ENCODE measurements at regions not wholly inside any gene's neighbourhood (a gene's known extent, or its start where the extent isn't known, plus 50 kb on each side); places are given as distances from the start of the nearest gene placed in this dataset.
"Not testable (repeated sequence)": the region's sequence is repeated elsewhere in the genome, so short reads cannot be mapped to it uniquely, and the experiment has no call there.

GRCh38 chr13:73544175-73544574 lies 485.4 kb downstream of the KLF5 start:
- no peaks in the 10 kb centered on the region for H3K4me1 Mint-ChIP-seq (ENCODE audit: low read depth)
- POLR2A ChIA-PET = no interaction called here
- H3K27me3 Mint-ChIP-seq (ENCODE audit: low read depth) = no peaks in the 10 kb centered on the region
- H3K9me3 Mint-ChIP-seq (ENCODE audit: insufficient read depth) = no peaks in the 10 kb centered on the region
- no peak overlapping the region for H3K4me3 Mint-ChIP-seq
- no peak for ATAC-seq
- no peaks in the 10 kb centered on the region for H3K36me3 Mint-ChIP-seq (ENCODE audit: low read depth)
- DNase-seq = no peak
- CTCF ChIA-PET = no interaction called here
- no peak overlapping the region for H3K27ac Mint-ChIP-seq

- no peaks in the 10 kb centered on the region for H3K4me1 Mint-ChIP-seq (ENCODE audit: low read depth)
- POLR2A ChIA-PET = no interaction called here
- no peaks in the 10 kb centered on the region for H3K9me3 Mint-ChIP-seq (ENCODE audit: insufficient read depth)
- H3K36me3 Mint-ChIP-seq (ENCODE audit: low read depth) = no peaks in the 10 kb centered on the region
- no peak overlapping the region for H3K4me3 Mint-ChIP-seq
- CTCF ChIA-PET = no interaction called here
- ATAC-seq (no peak), DNase-seq (no peak)
- no peaks in the 10 kb centered on the region for H3K27me3 Mint-ChIP-seq (ENCODE audit: low read depth)
- H3K27ac Mint-ChIP-seq = no peak overlapping the region
Observed at GRCh38 chr13:73542446-73542845, 483.6 kb downstream of the KLF5 start.

GRCh38 chr13:73536865-73537264 lies 478.1 kb downstream of the KLF5 start:
- no peaks in the 10 kb centered on the region for H3K36me3 Mint-ChIP-seq (ENCODE audit: low read depth)

GRCh38 chr13:73535341-73535740 lies 476.5 kb downstream of the KLF5 start:
- no peaks in the 10 kb centered on the region for H3K4me1 Mint-ChIP-seq (ENCODE audit: low read depth)
- ATAC-seq = no peak

More at GRCh38 chr13:73536865-73537264, 478.1 kb downstream of the KLF5 start:
- ChIA-PET POLR2A (no interaction called here), CTCF (no interaction called here)
- peaks cover 4% of the 10 kb centered on the region for H3K27me3 Mint-ChIP-seq (ENCODE audit: low read depth)
- ATAC-seq (no peak), DNase-seq (no peak)
- H3K4me3 Mint-ChIP-seq = no peak overlapping the region
- H3K9me3 Mint-ChIP-seq (ENCODE audit: insufficient read depth) = no peaks in the 10 kb centered on the region
- H3K27ac Mint-ChIP-seq = no peak overlapping the region
- no peaks in the 10 kb centered on the region for H3K4me1 Mint-ChIP-seq (ENCODE audit: low read depth)

GRCh38 chr13:73532987-73533510 lies 474.2 kb downstream of the KLF5 start:
- DNase-seq (no peak), ATAC-seq (no peak)
- Mint-ChIP-seq H3K27ac (no peak overlapping the region), H3K4me1 (ENCODE audit: low read depth) (no peaks in the 10 kb centered on the region), H3K4me3 (no peak overlapping the region), H3K27me3 (ENCODE audit: low read depth) (peaks cover 4% of the 10 kb centered on the region), H3K9me3 (ENCODE audit: insufficient read depth) (no peaks in the 10 kb centered on the region), H3K36me3 (ENCODE audit: low read depth) (no peaks in the 10 kb centered on the region)
- ChIA-PET POLR2A (no interaction called here), CTCF (no interaction called here)

More at GRCh38 chr13:73535341-73535740, 476.5 kb downstream of the KLF5 start:
- ChIA-PET CTCF (no interaction called here), POLR2A (no interaction called here)
- DNase-seq = no peak
- Mint-ChIP-seq H3K36me3 (ENCODE audit: low read depth) (no peaks in the 10 kb centered on the region), H3K4me3 (no peak overlapping the region), H3K9me3 (ENCODE audit: insufficient read depth) (no peaks in the 10 kb centered on the region), H3K27ac (no peak overlapping the region), H3K27me3 (ENCODE audit: low read depth) (peaks cover 4% of the 10 kb centered on the region)

GRCh38 chr13:73532582-73532981 lies 473.8 kb downstream of the KLF5 start:
- ChIA-PET CTCF (no interaction called here), POLR2A (no interaction called here)
- Mint-ChIP-seq H3K27ac (no peak overlapping the region), H3K36me3 (ENCODE audit: low read depth) (no peaks in the 10 kb centered on the region), H3K9me3 (ENCODE audit: insufficient read depth) (no peaks in the 10 kb centered on the region), H3K4me3 (no peak overlapping the region), H3K27me3 (ENCODE audit: low read depth) (peaks cover 4% of the 10 kb centered on the region), H3K4me1 (ENCODE audit: low read depth) (no peaks in the 10 kb centered on the region)
- ATAC-seq (no peak), DNase-seq (no peak)

- no peak for ATAC-seq
- no peaks in the 10 kb centered on the region for H3K36me3 Mint-ChIP-seq (ENCODE audit: low read depth)
- no peaks in the 10 kb centered on the region for H3K4me1 Mint-ChIP-seq (ENCODE audit: low read depth)
Observed at GRCh38 chr13:73531014-73531413, 472.2 kb downstream of the KLF5 start.

GRCh38 chr13:73522937-73523336 lies 464.1 kb downstream of the KLF5 start:
- Mint-ChIP-seq H3K9me3 (ENCODE audit: insufficient read depth) (no peaks in the 10 kb centered on the region), H3K27me3 (ENCODE audit: low read depth) (no peaks in the 10 kb centered on the region), H3K27ac (no peak overlapping the region), H3K4me3 (no peak overlapping the region), H3K4me1 (ENCODE audit: low read depth) (peaks cover 20% of the 10 kb centered on the region), H3K36me3 (ENCODE audit: low read depth) (no peaks in the 10 kb centered on the region)
- ATAC-seq (no peak), DNase-seq (no peak)
- ChIA-PET POLR2A (no interaction called here), CTCF (no interaction called here)

More at GRCh38 chr13:73531014-73531413, 472.2 kb downstream of the KLF5 start:
- ChIA-PET CTCF (no interaction called here), POLR2A (no interaction called here)
- H3K9me3 Mint-ChIP-seq (ENCODE audit: insufficient read depth) = no peaks in the 10 kb centered on the region
- DNase-seq = no peak
- no peak overlapping the region for H3K27ac Mint-ChIP-seq
- no peak overlapping the region for H3K4me3 Mint-ChIP-seq
- no peaks in the 10 kb centered on the region for H3K27me3 Mint-ChIP-seq (ENCODE audit: low read depth)

- H3K27ac Mint-ChIP-seq = no peak overlapping the region
- ATAC-seq = no peak
- POLR2A ChIA-PET = no interaction called here
- peaks cover 20% of the 10 kb centered on the region for H3K4me1 Mint-ChIP-seq (ENCODE audit: low read depth)
- no peak overlapping the region for H3K4me3 Mint-ChIP-seq
- no peaks in the 10 kb centered on the region for H3K36me3 Mint-ChIP-seq (ENCODE audit: low read depth)
- no peaks in the 10 kb centered on the region for H3K27me3 Mint-ChIP-seq (ENCODE audit: low read depth)
- no peak for DNase-seq
- CTCF ChIA-PET = no interaction called here
- H3K9me3 Mint-ChIP-seq (ENCODE audit: insufficient read depth) = no peaks in the 10 kb centered on the region
Observed at GRCh38 chr13:73521985-73522524, 463.2 kb downstream of the KLF5 start.

- ATAC-seq (peak; percentile 97), DNase-seq (peak; percentile 40)
- H3K4me1 Mint-ChIP-seq (ENCODE audit: low read depth) = peaks cover 20% of the 10 kb centered on the region
- H3K9me3 Mint-ChIP-seq (ENCODE audit: insufficient read depth) = no peaks in the 10 kb centered on the region
- H3K27me3 Mint-ChIP-seq (ENCODE audit: low read depth) = no peaks in the 10 kb centered on the region
- peak overlapping the region; percentile 74 for H3K4me3 Mint-ChIP-seq
- H3K36me3 Mint-ChIP-seq (ENCODE audit: low read depth) = no peaks in the 10 kb centered on the region
- peak overlapping the region; percentile 86 for H3K27ac Mint-ChIP-seq
- ChIA-PET POLR2A (no interaction called here), CTCF (interaction anchor here (0.7 kb wide), 1 partner anchor 190 kb away, joined by 3 read pairs; no protein-coding TSS in a partner anchor)
Observed at GRCh38 chr13:73521290-73521624, 462.5 kb downstream of the KLF5 start.

GRCh38 chr13:73520566-73521289 lies 461.9 kb downstream of the KLF5 start:
- POLR2A ChIA-PET = interaction anchor here (0.6 kb wide), 1 partner anchor 563 kb away, joined by 5 read pairs; no protein-coding TSS in a partner anchor
- H3K4me3 Mint-ChIP-seq = peak overlapping the region; percentile 74
- no peaks in the 10 kb centered on the region for H3K9me3 Mint-ChIP-seq (ENCODE audit: insufficient read depth)
- CTCF ChIA-PET = interaction anchor here (0.7 to 1.2 kb wide), 2 partner anchors 103 to 191 kb away, joined by 3 read pairs; no protein-coding TSS in a partner anchor
- peak; percentile 25 for DNase-seq
- peaks cover 20% of the 10 kb centered on the region for H3K4me1 Mint-ChIP-seq (ENCODE audit: low read depth)
- ATAC-seq = peak; percentile 71
- H3K27me3 Mint-ChIP-seq (ENCODE audit: low read depth) = no peaks in the 10 kb centered on the region
- H3K27ac Mint-ChIP-seq = peak overlapping the region; percentile 86
- no peaks in the 10 kb centered on the region for H3K36me3 Mint-ChIP-seq (ENCODE audit: low read depth)

GRCh38 chr13:73520135-73520534 lies 461.3 kb downstream of the KLF5 start:
- H3K36me3 Mint-ChIP-seq (ENCODE audit: low read depth); H3K27me3 Mint-ChIP-seq (ENCODE audit: low read depth); ATAC-seq; H3K9me3 Mint-ChIP-seq (ENCODE audit: insufficient read depth); DNase-seq: not testable (repeated sequence)
- peak overlapping the region; percentile 74 for H3K4me3 Mint-ChIP-seq
- CTCF ChIA-PET = interaction anchor here (1.2 kb wide), 1 partner anchor 102 kb away, joined by 3 read pairs; no protein-coding TSS in a partner anchor
- POLR2A ChIA-PET = interaction anchor here (0.7 kb wide), 1 partner anchor 106 kb away, joined by 3 read pairs; no protein-coding TSS in a partner anchor
- H3K4me1 Mint-ChIP-seq (ENCODE audit: low read depth) = peaks cover 20% of the 10 kb centered on the region
- peak overlapping the region; percentile 86 for H3K27ac Mint-ChIP-seq
